ENCODE measurements at regions not wholly inside any gene's neighbourhood (a gene's known extent, or its start where the extent isn't known, plus 50 kb on each side); places are given as distances from the start of the nearest gene placed in this dataset.

GRCh38 chr18:60277855-60278480, 94.6 kb downstream of the MC4R start:
- intact Hi-C loops (cut with DNase I) = no loop called here
- no peaks in the 10 kb centered on the region for H3K4me1 ChIP-seq
- WGBS, 2 donors = 80 to 82% methylated on average over 4 of the region's 4 CpGs
- TF ChIP-seq CTCF (IDR thresholded peaks at IDR 0.05) (no peak), POLR2A (IDR thresholded peaks at IDR 0.05) (no peak)
- no peak overlapping the region for H3K27ac ChIP-seq
- no peak for DNase-seq
- no peaks in the 10 kb centered on the region for H3K27me3 ChIP-seq
- no peak overlapping the region for H3K4me3 ChIP-seq (replicated peaks in 1 of 3)
- H3K9me3 ChIP-seq = no peaks in the 10 kb centered on the region
- H3K36me3 ChIP-seq = no peaks in the 10 kb centered on the region

- Histone ChIP-seq H3K9me3 (no peaks in the 10 kb centered on the region), H3K27me3 (no peaks in the 10 kb centered on the region), H3K27ac (no peak overlapping the region), H3K4me1 (no peaks in the 10 kb centered on the region), H3K36me3 (no peaks in the 10 kb centered on the region), H3K4me3 (replicated peaks in 1 of 3) (no peak overlapping the region)
- intact Hi-C loops (cut with DNase I) = no loop called here
- 73 to 77% methylated on average over 4 of the region's 4 CpGs for WGBS, 2 donors
- TF ChIP-seq POLR2A (IDR thresholded peaks at IDR 0.05) (no peak), CTCF (IDR thresholded peaks at IDR 0.05) (no peak)
- no peak for DNase-seq
Observed at GRCh38 chr18:60267391-60268058, 105.0 kb downstream of the MC4R start.

- H3K36me3 ChIP-seq = no peaks in the 10 kb centered on the region
- no peaks in the 10 kb centered on the region for H3K27me3 ChIP-seq
- WGBS, 2 donors = 57 to 76% methylated on average over 5 of the region's 5 CpGs
- no peak overlapping the region for H3K27ac ChIP-seq
- no peak for DNase-seq
- intact Hi-C loops (cut with DNase I) = no loop called here
- no peaks in the 10 kb centered on the region for H3K9me3 ChIP-seq
- no peaks in the 10 kb centered on the region for H3K4me1 ChIP-seq
- TF ChIP-seq CTCF (IDR thresholded peaks at IDR 0.05) (no peak), POLR2A (IDR thresholded peaks at IDR 0.05) (no peak)
- H3K4me3 ChIP-seq (replicated peaks in 1 of 3) = no peak overlapping the region
Observed at GRCh38 chr18:60266558-60266957, 106.0 kb downstream of the MC4R start.

GRCh38 chr18:60259052-60259681, 113.4 kb downstream of the MC4R start:
- intact Hi-C loops (cut with DNase I) = no loop called here
- WGBS, 2 donors = 90 to 92% methylated on average over 6 of the region's 6 CpGs
- Histone ChIP-seq H3K4me1 (no peaks in the 10 kb centered on the region), H3K27ac (no peak overlapping the region), H3K27me3 (no peaks in the 10 kb centered on the region), H3K4me3 (replicated peaks in 1 of 3) (no peak overlapping the region), H3K9me3 (no peaks in the 10 kb centered on the region), H3K36me3 (no peaks in the 10 kb centered on the region)
- TF ChIP-seq POLR2A (IDR thresholded peaks at IDR 0.05) = no peak
- no peak for DNase-seq

GRCh38 chr18:60249388-60249787, 123.2 kb downstream of the MC4R start:
- 94 to 95% methylated on average over 8 of the region's 8 CpGs for WGBS, 2 donors

More at GRCh38 chr18:60249388-60249787, 123.2 kb downstream of the MC4R start:
- Histone ChIP-seq H3K27ac (no peak overlapping the region), H3K36me3 (no peaks in the 10 kb centered on the region), H3K27me3 (no peaks in the 10 kb centered on the region), H3K4me1 (no peaks in the 10 kb centered on the region), H3K9me3 (no peaks in the 10 kb centered on the region), H3K4me3 (replicated peaks in 1 of 3) (no peak overlapping the region)
- no peak for DNase-seq
- TF ChIP-seq POLR2A (IDR thresholded peaks at IDR 0.05) (no peak), CTCF (IDR thresholded peaks at IDR 0.05) (no peak)
- intact Hi-C loops (cut with DNase I) = no loop called here
